NCI-H526 treated with DMSO at 0.1 percent for 48 hours (cell line): ENCODE measurements at regions not wholly inside any gene's neighbourhood (a gene's known extent, or its start where the extent isn't known, plus 50 kb on each side); places are given as distances from the start of the nearest gene placed in this dataset.

ENCODE experiments used
- DNase-seq: peaks from one replicate; lab custom pipeline; 2025; lab: John Stamatoyannopoulos, UW

DNA sequence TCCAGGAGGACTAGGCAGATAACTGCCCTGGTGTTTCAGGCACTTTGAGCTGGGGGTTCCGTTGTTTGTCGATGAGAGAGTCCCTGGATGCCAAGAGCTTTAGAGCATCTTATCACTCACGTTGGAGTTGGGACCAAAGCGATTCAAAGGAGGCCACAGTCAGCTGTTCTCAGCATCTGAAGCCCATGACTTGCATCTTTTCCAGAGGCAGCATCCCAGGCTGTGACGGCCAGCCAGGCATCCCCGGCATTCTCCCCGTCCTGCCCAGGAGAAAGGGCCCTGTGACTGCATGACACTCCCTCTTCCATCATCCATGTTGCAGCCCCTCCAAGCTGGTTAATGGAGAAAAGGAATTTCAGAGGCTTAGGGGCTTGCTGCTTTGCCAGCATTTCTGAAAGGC, 520.3 kb downstream of the CDH26 start:
- DNase-seq: no peak

DNA sequence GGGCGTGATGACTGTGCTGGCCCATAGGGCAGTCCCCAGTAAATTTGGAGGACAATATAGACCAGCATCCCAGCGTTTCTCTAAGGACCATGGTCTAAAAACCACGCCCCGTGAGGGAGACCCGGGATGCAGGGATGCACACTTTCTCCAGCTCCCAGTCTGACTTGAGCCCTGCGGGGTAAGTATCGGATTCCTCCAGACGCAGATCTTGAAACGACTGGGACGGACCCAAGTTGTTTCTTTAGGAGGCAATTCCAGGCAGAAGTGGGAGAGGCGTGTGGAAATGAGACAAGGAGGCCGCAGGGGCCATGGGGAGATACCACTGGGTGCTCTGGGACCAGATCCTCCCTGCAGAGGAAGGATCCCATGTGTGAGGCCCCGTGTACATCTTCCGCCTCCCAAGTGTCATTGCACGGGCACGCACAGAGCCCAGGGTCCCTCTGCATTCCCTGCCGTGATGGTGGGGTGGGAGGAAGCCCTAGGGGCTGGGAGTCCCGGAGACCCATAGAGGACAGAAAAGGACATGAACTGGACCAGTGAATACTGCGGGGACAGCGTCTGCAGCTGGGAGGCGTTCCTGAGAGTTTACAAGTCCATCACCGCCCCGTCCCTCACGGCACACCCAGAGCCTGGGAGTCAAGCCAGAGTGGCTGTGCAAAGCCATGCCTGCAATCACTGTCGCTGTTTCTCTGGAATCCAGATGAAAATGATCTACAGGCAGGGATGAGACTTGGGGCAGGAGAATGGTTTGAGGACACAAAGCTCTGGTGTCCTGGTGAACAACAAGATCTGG, 522.9 kb downstream of the CDH26 start:
- no peak for DNase-seq

DNA sequence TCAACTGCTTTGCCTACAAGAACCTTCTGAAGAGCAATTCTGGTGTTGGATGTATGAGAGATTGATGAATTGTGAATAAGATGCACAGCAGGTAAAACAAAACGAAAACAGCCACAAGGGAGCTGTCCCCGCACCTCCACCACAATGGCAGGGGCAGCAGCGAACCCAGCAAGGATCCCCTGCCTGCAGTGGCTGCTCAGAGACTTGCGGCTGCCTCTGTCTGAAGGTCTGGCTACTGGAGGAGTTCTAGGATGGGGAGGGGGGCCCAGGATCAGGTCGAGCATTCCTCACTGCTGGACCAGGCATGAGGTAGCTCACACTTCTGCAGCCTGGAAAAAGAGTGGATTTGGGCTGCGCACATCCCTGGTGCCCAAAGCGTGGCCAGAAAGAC, 523.5 kb downstream of the CDH26 start:
- DNase-seq: no peak

- DNase-seq: no peak
These were observed 524.2 kb downstream of the CDH26 start for GRCh38 chr20:60482221-60483008.

DNA sequence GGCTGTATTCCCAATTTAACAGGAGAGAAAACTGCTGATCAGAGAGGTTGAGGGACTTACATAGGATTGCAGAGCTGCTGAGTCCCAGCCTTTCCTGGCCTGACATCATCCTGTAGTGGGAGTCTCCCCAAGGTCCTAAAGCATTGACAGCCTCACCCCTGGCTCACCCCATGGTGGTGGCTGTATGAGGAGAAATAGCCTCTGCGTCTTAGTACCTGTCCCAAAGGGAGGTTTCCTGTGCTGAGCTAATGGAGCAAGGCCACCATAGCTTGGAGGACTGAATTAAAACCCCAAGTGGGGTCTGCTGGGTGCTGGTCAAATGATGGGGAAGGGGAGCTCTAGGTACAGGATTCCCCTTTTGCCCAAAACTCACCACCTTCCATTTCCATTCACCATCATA, 525.1 kb downstream of the CDH26 start:
- DNase-seq: no peak

DNA sequence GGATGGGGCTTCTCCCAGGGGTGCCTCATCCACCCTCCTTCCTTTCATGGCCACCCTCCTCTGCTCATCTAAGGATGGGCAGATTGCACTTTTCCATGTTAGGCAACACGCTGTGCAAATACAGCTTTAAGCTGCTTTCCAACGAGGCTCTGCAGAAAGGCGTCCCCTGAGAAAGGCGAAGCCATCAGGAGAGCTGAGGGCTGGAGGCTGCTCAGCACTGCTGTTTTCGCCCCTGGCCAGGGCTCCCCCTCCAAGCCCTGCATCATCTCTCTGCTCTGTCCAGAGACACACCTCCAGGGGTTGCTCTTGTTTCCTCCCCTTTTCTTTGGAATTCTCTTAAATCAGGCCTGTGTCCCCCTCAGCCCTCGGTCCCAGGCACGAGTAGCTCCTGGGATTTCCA, 526.1 kb downstream of the CDH26 start:
- DNase-seq: no peak

GRCh38 chr20:60485012-60485760, 527.0 kb downstream of the CDH26 start:
- no peak for DNase-seq

DNA sequence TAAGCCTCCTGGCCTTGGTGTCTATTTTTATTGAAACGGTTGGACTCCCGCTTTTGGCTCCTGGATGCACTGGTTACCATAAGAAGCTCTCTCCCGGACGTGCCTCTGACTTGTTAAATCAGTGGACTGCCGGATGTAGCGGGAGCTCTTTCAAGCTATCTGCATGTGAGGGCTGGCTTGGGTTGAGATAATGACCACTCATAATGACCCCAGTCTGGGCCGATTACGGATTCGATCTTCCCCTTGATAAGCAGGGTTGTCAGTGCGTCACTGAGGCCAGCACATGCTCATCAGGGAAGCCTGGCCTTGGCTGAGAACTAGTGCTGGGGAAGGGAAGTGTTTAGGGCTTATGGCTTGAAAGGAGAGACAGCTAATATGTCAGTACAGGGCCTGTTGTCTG, 528.1 kb downstream of the CDH26 start:
- DNase-seq: no peak

GRCh38 chr20:60486937-60487336, 528.7 kb downstream of the CDH26 start:
- DNase-seq: no peak

DNA sequence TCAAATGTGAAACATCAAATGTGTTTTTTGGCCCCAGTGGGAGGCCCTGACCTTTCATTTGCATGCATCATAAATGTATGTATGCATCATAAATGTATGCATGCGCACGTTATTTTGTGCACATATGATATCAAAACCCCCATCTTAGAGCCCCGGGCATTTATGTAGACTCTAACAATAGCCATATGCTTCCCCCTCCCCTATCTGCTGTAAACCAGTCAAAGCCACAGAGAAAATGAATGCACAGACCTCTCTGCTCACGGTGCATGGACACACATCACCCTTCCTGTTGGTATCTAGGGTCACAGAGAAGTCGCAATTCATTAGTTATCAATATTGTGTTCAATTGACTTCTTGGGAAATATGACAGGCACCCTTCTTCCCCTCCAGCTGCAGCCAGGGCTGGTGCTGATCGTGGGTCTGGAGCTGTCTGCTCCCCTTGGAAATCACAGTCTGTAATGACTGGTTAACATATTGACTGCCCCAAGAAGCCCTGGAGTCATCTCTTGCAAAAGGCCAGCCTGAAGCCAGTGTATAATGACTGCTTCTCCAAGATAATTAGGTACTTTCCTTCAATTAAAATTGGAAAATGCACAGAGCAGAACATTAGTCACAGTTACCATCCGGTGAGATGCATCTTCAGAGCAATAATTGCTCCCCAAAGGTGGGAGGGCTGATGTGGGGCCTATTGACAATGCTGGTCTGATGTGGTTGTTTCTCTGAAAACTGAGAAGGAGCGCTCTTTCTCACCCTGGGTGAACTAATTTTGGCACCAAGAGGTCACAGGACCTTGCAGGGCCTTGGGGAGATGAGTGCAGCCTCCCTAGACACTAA, 532.2 kb downstream of the CDH26 start:
- no peak for DNase-seq

GRCh38 chr20:60491051-60491581, 532.9 kb downstream of the CDH26 start:
- DNase-seq: no peak

GRCh38 chr20:60494476-60494875, 536.3 kb downstream of the CDH26 start:
- DNase-seq: no peak

- no peak for DNase-seq
These were observed 539.2 kb downstream of the CDH26 start for GRCh38 chr20:60497298-60498035.

DNA sequence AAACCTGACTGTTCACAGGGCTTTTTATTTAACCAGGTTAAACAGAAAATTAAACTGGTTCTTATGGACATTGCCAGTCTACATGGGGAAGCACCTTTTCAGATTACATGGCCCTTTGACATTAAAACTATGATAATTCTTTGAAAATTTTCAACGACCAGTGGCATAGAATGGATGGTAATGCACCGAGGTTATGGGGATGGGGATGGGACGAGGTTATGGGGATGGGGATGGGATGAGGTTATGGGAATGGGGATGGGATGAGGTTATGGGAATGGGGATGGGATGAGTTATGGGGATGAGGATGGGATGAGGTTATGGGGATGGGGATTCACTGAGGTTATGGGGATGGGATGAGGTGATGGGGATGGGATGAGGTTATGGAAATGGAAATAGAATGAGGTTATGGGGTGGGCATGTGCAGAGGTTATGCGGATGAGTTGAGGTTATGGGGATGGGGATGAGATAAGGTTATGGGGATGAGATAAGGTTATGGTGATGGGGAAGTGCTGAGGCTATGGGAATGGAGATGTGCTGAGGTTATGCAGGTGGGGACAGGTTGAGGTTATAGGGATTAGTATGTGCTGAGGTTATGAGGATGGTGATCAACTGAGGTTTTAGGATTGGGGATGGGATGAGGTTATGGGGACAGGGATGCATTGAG, 541.9 kb downstream of the CDH26 start:
- DNase-seq: no peak

DNA sequence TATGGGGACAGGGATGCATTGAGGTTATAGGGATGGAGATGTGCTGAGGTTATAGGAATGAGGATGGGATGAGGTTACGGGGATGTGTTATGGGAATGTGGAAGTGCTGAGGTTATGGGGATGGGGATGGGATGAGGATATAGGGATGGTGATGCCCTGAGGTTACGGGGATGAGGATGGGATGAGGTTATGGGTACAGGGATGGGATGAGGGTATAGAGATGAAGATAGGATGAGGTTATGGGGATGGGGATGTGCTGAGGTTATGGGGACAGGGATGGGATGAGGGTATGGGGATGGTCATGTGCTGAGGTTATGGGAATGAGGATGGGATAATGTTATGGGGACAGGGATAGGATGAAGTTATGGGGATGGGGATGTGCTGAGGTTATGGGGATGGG, 542.8 kb downstream of the CDH26 start:
- no peak for DNase-seq

GRCh38 chr20:60502881-60503280, 544.7 kb downstream of the CDH26 start:
- DNase-seq: no peak

DNA sequence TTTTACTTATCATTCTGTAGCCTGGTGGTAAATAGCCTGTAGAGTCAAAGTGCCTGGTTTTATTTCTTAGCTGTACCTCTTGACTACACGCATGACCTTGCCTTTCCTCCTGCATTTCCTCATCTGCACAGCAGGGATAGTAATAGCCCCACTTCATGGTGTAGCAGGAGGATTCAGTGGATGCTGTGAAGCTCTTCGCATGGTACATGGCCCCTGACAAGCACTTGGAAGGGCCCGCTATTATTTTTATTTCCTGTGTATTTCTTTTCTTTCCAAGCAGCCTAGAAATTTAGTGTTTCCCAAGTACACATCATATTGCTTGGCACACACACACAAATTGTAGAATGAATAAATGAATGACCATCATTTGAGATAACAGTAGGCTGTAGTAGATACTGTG, 547.2 kb downstream of the CDH26 start:
- no peak for DNase-seq

- DNase-seq: no peak
These were observed 547.8 kb downstream of the CDH26 start for GRCh38 chr20:60506061-60506460.

- DNase-seq: no peak
These were observed 549.0 kb downstream of the CDH26 start for GRCh38 chr20:60507087-60507694.

GRCh38 chr20:60509407-60509806, 551.2 kb downstream of the CDH26 start:
- DNase-seq: no peak
